CD4-positive, alpha-beta T cell treated with Interleukin-15 for 1 hour (primary cell): ENCODE measurements at regions not wholly inside any gene's neighbourhood (a gene's known extent, or its start where the extent isn't known, plus 50 kb on each side); places are given as distances from the start of the nearest gene placed in this dataset.

ENCODE experiments used
- DNase-seq: peaks from one replicate; pipeline ENCODE4 v3.0.0-alpha.2; 2020

GRCh38 chr21:33157303-33157702 lies 72.4 kb upstream of the IFNAR2 start:
- no peak for DNase-seq

DNA sequence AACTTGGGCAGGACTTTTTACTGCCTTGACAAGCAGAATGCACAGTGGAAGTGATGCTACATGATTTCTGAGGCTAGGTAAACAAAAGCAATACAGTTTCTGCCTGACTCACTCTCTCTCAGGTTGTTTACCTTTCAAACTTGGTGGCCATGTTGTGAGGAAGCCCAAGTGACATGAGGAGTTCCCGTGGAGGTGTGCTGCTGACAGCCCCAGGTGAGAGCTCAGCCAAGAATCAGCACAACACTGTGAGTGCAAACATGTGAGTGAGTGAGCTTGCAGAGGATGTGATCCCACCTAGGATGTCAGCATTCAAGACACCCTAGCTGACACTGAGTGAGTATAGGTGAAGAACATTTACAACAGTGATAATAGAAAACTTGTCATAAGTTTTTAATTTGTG lies 71.1 kb upstream of the IFNAR2 start:
- DNase-seq: no peak

- DNase-seq: no peak
Observed at GRCh38 chr21:33162436-33162951, 67.2 kb upstream of the IFNAR2 start.

- no peak for DNase-seq
Observed at GRCh38 chr21:33168886-33169285, 60.9 kb upstream of the IFNAR2 start.

DNA sequence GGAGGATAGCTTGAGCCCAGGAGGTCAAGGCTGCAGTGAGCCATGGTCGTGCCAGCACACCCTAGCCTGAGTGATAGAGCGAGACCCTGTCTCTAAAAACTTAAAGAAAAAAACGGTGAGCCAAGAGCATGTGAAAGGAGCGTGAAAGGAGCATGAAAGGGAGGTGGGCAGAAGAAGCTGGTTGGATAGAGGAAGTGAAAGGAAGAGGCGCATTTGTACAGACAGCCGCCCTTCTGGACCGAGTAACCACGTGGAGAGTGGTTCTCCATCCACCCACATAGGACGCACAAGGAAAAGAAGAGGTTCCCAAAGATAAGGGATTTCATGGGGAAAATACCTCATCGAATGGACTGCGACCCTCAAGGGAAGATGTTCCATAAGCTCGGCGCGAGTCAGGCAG lies 60.4 kb upstream of the IFNAR2 start:
- no peak for DNase-seq

DNA sequence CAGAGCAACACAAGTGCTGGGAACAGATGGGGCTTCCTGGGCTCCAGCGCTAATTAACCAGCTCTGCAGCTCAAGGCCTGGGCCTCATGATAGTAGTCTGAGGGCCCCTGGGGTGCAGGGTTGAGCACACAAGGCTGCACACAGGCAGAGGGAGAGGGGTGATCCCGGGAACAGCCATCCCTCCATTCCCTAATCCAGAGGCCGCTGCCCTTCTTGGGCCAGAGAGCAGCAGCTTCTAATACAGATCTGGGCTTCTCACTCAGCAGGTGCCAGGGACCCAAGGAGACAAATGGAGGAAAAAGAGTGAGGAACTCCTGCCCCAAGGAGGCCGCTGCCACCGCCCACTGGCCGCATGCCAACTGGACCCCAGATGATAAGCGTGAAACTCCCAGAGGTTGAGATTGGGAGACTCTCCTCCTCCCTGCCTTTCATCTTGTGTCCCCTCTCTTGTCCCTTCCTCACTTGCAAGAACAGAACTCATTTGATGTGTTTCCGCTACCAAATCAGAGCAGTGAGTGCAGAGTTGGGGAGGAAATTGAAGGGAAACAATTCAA lies 58.0 kb upstream of the IFNAR2 start:
- DNase-seq: no peak

GRCh38 chr21:33174756-33175155 lies 55.0 kb upstream of the IFNAR2 start:
- no peak for DNase-seq
